ENCODE measurements at regions not wholly inside any gene's neighbourhood (a gene's known extent, or its start where the extent isn't known, plus 50 kb on each side); places are given as distances from the start of the nearest gene placed in this dataset.

- no peak for TF ChIP-seq CTCF (IDR thresholded peaks at IDR 0.05; ENCODE audit: borderline replicate concordance, control extremely low read depth, extremely low read depth, insufficient read depth, missing control alignments)
- in situ Hi-C loops (cut with MboI; ENCODE audit: low sequenced_read_pairs, unreplicated experiment) = loop anchor here (25.0 kb wide), 2 partner anchors 618 to 1168 kb away; no protein-coding TSS in a partner anchor
- DNase-seq (ENCODE audit: low spot score) = no peak
Observed at GRCh38 chr4:16294455-16294854, 68.2 kb upstream of the TAPT1 start.

- in situ Hi-C loops (cut with MboI; ENCODE audit: low sequenced_read_pairs, unreplicated experiment) = loop anchor here (25.0 kb wide), 2 partner anchors 619 to 1169 kb away; no protein-coding TSS in a partner anchor
- TF ChIP-seq CTCF (IDR thresholded peaks at IDR 0.05; ENCODE audit: borderline replicate concordance, control extremely low read depth, extremely low read depth, insufficient read depth, missing control alignments) = no peak
- DNase-seq (ENCODE audit: low spot score) = no peak
Observed at GRCh38 chr4:16293210-16293838, 67.1 kb upstream of the TAPT1 start.

GRCh38 chr4:16292585-16292984 lies 66.3 kb upstream of the TAPT1 start:
- in situ Hi-C loops (cut with MboI; ENCODE audit: low sequenced_read_pairs, unreplicated experiment) = loop anchor here (25.0 kb wide), 2 partner anchors 620 to 1170 kb away; no protein-coding TSS in a partner anchor

GRCh38 chr4:16290681-16291420 lies 64.6 kb upstream of the TAPT1 start:
- TF ChIP-seq CTCF (IDR thresholded peaks at IDR 0.05; ENCODE audit: borderline replicate concordance, control extremely low read depth, extremely low read depth, insufficient read depth, missing control alignments) = no peak
- no peak for DNase-seq (ENCODE audit: low spot score)
- in situ Hi-C loops (cut with MboI; ENCODE audit: low sequenced_read_pairs, unreplicated experiment) = loop anchor here (25.0 kb wide), 2 partner anchors 621 to 1171 kb away; no protein-coding TSS in a partner anchor

More at GRCh38 chr4:16292585-16292984, 66.3 kb upstream of the TAPT1 start:
- no peak for DNase-seq (ENCODE audit: low spot score)
- TF ChIP-seq CTCF (IDR thresholded peaks at IDR 0.05; ENCODE audit: borderline replicate concordance, control extremely low read depth, extremely low read depth, insufficient read depth, missing control alignments) = no peak

GRCh38 chr4:16289897-16290554 lies 63.8 kb upstream of the TAPT1 start:
- peak; percentile 35 for DNase-seq (ENCODE audit: low spot score)
- TF ChIP-seq CTCF (IDR thresholded peaks at IDR 0.05; ENCODE audit: borderline replicate concordance, control extremely low read depth, extremely low read depth, insufficient read depth, missing control alignments) = peak; percentile 32
- in situ Hi-C loops (cut with MboI; ENCODE audit: low sequenced_read_pairs, unreplicated experiment) = loop anchor here (25.0 kb wide), 2 partner anchors 622 to 1172 kb away; no protein-coding TSS in a partner anchor

- DNase-seq (ENCODE audit: low spot score) = no peak
- TF ChIP-seq CTCF (IDR thresholded peaks at IDR 0.05; ENCODE audit: borderline replicate concordance, control extremely low read depth, extremely low read depth, insufficient read depth, missing control alignments) = no peak
- in situ Hi-C loops (cut with MboI; ENCODE audit: low sequenced_read_pairs, unreplicated experiment) = loop anchor here (25.0 kb wide), 2 partner anchors 628 to 1178 kb away; no protein-coding TSS in a partner anchor
Observed at GRCh38 chr4:16284050-16284449, 57.8 kb upstream of the TAPT1 start.

Measured in GM13976 (cell line).